H1 (cell line): ENCODE measurements at regions not wholly inside any gene's neighbourhood (a gene's known extent, or its start where the extent isn't known, plus 50 kb on each side); places are given as distances from the start of the nearest gene placed in this dataset.

Source experiments
- CTCF ChIA-PET: fragments of 300-600 bp; sonication (Branson Sonifier 250); formaldehyde crosslinking; loops from one replicate; lab custom pipeline; 2021; ENCODE audit not compliant: partially characterized antibody; lab: Charles Lee
- POLR2A ChIA-PET: fragments of 300-600 bp; sonication (Branson Sonifier 250); formaldehyde crosslinking; loops from one replicate; lab custom pipeline; 2021; ENCODE audit warnings: inconsistent platforms; ENCODE audit not compliant: partially characterized antibody; lab: Charles Lee
- DNase-seq, 2 experiments: peaks; one replicate each; pipeline versions ENCODE4 v3.0.0 to v3.0.0-alpha.2; 2010 to 2022; ENCODE audit warnings: low spot score in 2 of 2, low read depth in 1 of 2, mixed read lengths in 1 of 2
- FAIRE-seq: peaks from 2 replicates; lab custom pipeline; 2011; peaks lifted over from hg19 to GRCh38; lab: Jason Lieb, UNC
- H2AFZ ChIP-seq: 2 replicates; pipeline ENCODE4 v1.8.1; 2012; ENCODE audit warnings: low read length, inconsistent platforms
- H2AK5ac ChIP-seq: 2 replicates; pipeline ENCODE4 v1.6.1; 2013; ENCODE audit warnings: low read depth, low read length
- H2BK120ac ChIP-seq: replicated peaks from 2 replicates; pipeline ENCODE3; 2013; ENCODE audit warnings: low read depth, low read length, inconsistent platforms
- H2BK12ac ChIP-seq: 2 replicates; pipeline ENCODE4 v1.6.1; 2013; ENCODE audit warnings: low read depth, low read length
- H2BK15ac ChIP-seq: 2 replicates; pipeline ENCODE4 v1.6.1; 2013; ENCODE audit warnings: low read length
- H2BK20ac ChIP-seq: 2 replicates; pipeline ENCODE4 v1.6.1; 2013; ENCODE audit warnings: low read length
- H2BK5ac ChIP-seq: 2 replicates; pipeline ENCODE4 v1.6.1; 2013; ENCODE audit warnings: low read depth, low read length
- H3K14ac ChIP-seq: 2 replicates; pipeline ENCODE4 v1.6.1; 2013; ENCODE audit warnings: inconsistent platforms; ENCODE audit not compliant: insufficient read length
- H3K18ac ChIP-seq: 2 replicates; pipeline ENCODE4 v1.6.1; 2013; ENCODE audit warnings: low read length; ENCODE audit errors: extremely low read depth
- H3K23ac ChIP-seq: 2 replicates; pipeline ENCODE4 v1.6.1; 2013; ENCODE audit warnings: inconsistent platforms; ENCODE audit not compliant: insufficient read length
- H3K23me2 ChIP-seq: 2 replicates; pipeline ENCODE4 v1.6.1; 2013; ENCODE audit warnings: low read depth, low read length
- H3K27ac ChIP-seq: 2 replicates; pipeline ENCODE4 v1.6.1; 2011; ENCODE audit warnings: low read depth, low read length, inconsistent platforms
- H3K27me3 ChIP-seq, 4 experiments: replicated peaks in 1 of 4; 1 replicate in 1 of 4; 2 replicates in 3 of 4; pipeline versions ENCODE4 v1.6.1 to v1.8.1; 2011 to 2013; ENCODE audit warnings: low read length in 3 of 4, mild to moderate bottlenecking in 3 of 4, inconsistent platforms in 2 of 4, mixed read lengths in 2 of 4, moderate library complexity in 1 of 4; ENCODE audit not compliant: control insufficient read depth in 3 of 4, insufficient read depth in 3 of 4; ENCODE audit errors: extremely low read depth in 1 of 4
- H3K36me3 ChIP-seq, 4 experiments: 2 replicates each; pipeline versions ENCODE4 v1.6.1 to v1.8.1; 2011 to 2013; ENCODE audit warnings: mild to moderate bottlenecking in 4 of 4, low read length in 3 of 4, moderate library complexity in 2 of 4, control low read depth in 1 of 4, inconsistent platforms in 1 of 4; ENCODE audit not compliant: insufficient read depth in 4 of 4, control insufficient read depth in 2 of 4
- H3K4ac ChIP-seq: replicated peaks from 2 replicates; pipeline ENCODE3; 2013; ENCODE audit warnings: low read length, low read depth, mixed read lengths, inconsistent platforms; ENCODE audit not compliant: insufficient read length
- H3K4me1 ChIP-seq, 4 experiments: replicated peaks in 1 of 4; 1 replicate in 1 of 4; 2 replicates in 3 of 4; pipeline versions ENCODE4 v1.6.1 to v1.8.1; 2011 to 2013; ENCODE audit warnings: low read length in 3 of 4, inconsistent platforms in 2 of 4, mixed read lengths in 1 of 4; ENCODE audit not compliant: insufficient read depth in 4 of 4, control insufficient read depth in 3 of 4
- H3K4me2 ChIP-seq, 2 experiments: 2 replicates each; pipeline versions ENCODE4 v1.6.1 to v1.8.1; 2011 to 2013; ENCODE audit warnings: low read depth in 2 of 2, low read length in 2 of 2, control low read depth in 1 of 2, inconsistent platforms in 1 of 2, mild to moderate bottlenecking in 1 of 2; ENCODE audit not compliant: insufficient read depth in 1 of 2
- H3K4me3 ChIP-seq, 4 experiments: fragments of 200-600, 300-600 bp in 1 of 4; sonication (generic), shearing (Covaris generic), sonication (Bioruptor Twin) in 1 of 4; 2 replicates each; pipeline versions ENCODE4 v1.5.1 to v1.8.1; 2011 to 2016; ENCODE audit warnings: low read length in 4 of 4, low read depth in 3 of 4, control low read depth in 2 of 4, inconsistent platforms in 2 of 4, mild to moderate bottlenecking in 2 of 4, mixed read lengths in 1 of 4, moderate library complexity in 1 of 4; ENCODE audit not compliant: insufficient read depth in 2 of 4; ENCODE audit errors: extremely low read depth in 1 of 4
- H3K56ac ChIP-seq: replicated peaks from 2 replicates; pipeline ENCODE3; 2013; ENCODE audit warnings: low read depth, mild to moderate bottlenecking, mixed read lengths, low read length, inconsistent platforms; ENCODE audit not compliant: insufficient read length
- H3K79me1 ChIP-seq: 2 replicates; pipeline ENCODE4 v1.6.1; 2013; ENCODE audit warnings: low read depth, low read length, control low read depth
- H3K79me2 ChIP-seq, 2 experiments: 2 replicates each; pipeline versions ENCODE4 v1.6.1 to v1.8.1; 2012 to 2013; ENCODE audit warnings: low read length in 2 of 2, mild to moderate bottlenecking in 2 of 2, inconsistent platforms in 1 of 2; ENCODE audit not compliant: insufficient read depth in 2 of 2, control insufficient read depth in 1 of 2
- H3K9ac ChIP-seq, 4 experiments: replicated peaks in 1 of 4; 1 replicate in 1 of 4; 2 replicates in 3 of 4; pipeline versions ENCODE4 v1.6.1 to v1.8.1; 2011 to 2013; ENCODE audit warnings: low read depth in 3 of 4, low read length in 3 of 4, control low read depth in 2 of 4, mild to moderate bottlenecking in 2 of 4, moderate library complexity in 2 of 4, inconsistent platforms in 1 of 4; ENCODE audit errors: extremely low read depth in 1 of 4
- H3K9me3 ChIP-seq, 2 experiments: 2 replicates each; pipeline versions ENCODE4 v1.6.1 to v1.8.1; 2012 to 2013; ENCODE audit warnings: mild to moderate bottlenecking in 2 of 2, moderate library complexity in 2 of 2, control low read depth in 1 of 2, inconsistent platforms in 1 of 2, low read depth in 1 of 2, low read length in 1 of 2, mixed read lengths in 1 of 2; ENCODE audit not compliant: insufficient read depth in 2 of 2
- H4K20me1 ChIP-seq, 2 experiments: replicated peaks in 1 of 2; 2 replicates each; pipeline versions ENCODE3 to v1.8.1; 2011 to 2013; ENCODE audit warnings: inconsistent platforms in 2 of 2, low read length in 2 of 2, mild to moderate bottlenecking in 1 of 2; ENCODE audit not compliant: insufficient read depth in 2 of 2, control insufficient read depth in 1 of 2
- H4K5ac ChIP-seq: 2 replicates; pipeline ENCODE4 v1.6.1; 2013; ENCODE audit warnings: low read length, low read depth, mixed read lengths, inconsistent platforms; ENCODE audit not compliant: insufficient read length
- H4K8ac ChIP-seq: 2 replicates; pipeline ENCODE4 v1.8.0; 2013; ENCODE audit warnings: mild to moderate bottlenecking, moderate library complexity, low read length, inconsistent platforms; ENCODE audit not compliant: insufficient read depth; ENCODE audit errors: extremely low read depth
- H4K91ac ChIP-seq: replicated peaks from 2 replicates; pipeline ENCODE3; 2013; ENCODE audit warnings: low read length, mixed read lengths, inconsistent platforms; ENCODE audit not compliant: insufficient read length
- HDAC2 ChIP-seq, 2 experiments: fragments of 300-600 bp in 1 of 2; sonication (generic) in 1 of 2; IDR thresholded peaks; 2 replicates each; pipeline ENCODE4 v1.6.1; 2011 to 2012; ENCODE audit warnings: low read depth in 2 of 2, low read length in 2 of 2, mild to moderate bottlenecking in 2 of 2, moderate library complexity in 2 of 2, borderline replicate concordance in 1 of 2, inconsistent platforms in 1 of 2
- WGBS, 2 experiments: shearing (Covaris generic) in 1 of 2; methylation state at CpG; one replicate each; pipeline versions ENCODE4 v1.1.6 to v1.1.7; 2013 to 2015; ENCODE audit warnings: low lambda C conversion rate in 2 of 2, mixed read lengths in 2 of 2, inconsistent platforms in 1 of 2, low coverage in 1 of 2, missing lambda C conversion rate in 1 of 2; ENCODE audit not compliant: insufficient replicate concordance in 2 of 2, insufficient coverage in 1 of 2, insufficient read length in 1 of 2; ENCODE audit errors: extremely low coverage in 1 of 2, missing lambda C conversion rate in 1 of 2; 5-methylcytosine and 5-hydroxymethylcytosine counted together

DNA sequence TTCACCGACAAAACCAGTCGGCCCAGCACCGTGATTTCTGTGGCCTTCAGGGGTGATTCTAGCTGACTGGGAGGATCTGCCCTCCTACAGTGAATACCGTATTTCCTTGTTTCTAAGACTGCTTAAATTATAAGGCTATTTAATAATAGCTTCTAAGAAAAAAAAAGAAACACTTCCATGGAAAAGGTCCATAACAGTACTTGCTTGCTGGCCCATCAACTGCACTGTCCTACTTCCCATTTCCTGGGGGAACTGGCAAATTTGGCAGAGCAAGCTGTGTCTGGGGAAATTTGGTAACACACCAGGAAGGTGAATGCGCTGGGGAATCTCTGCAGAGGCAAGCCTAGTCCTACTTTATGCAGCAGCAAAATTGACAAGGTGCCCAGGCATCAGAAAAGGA, 214.0 kb downstream of the ZNF326 start:
- Histone ChIP-seq H2AFZ (0 out of 2 replicates have a peak overlapping the region, but pooled peaks have one; percentile 38), H2BK12ac (no peak overlapping the region), H3K9me3 (no peaks in the 10 kb centered on the region), H2BK20ac (no peak overlapping the region), H2BK120ac (no peak overlapping the region), H2BK5ac (no peak overlapping the region), H3K79me1 (no peaks in the 10 kb centered on the region), H4K8ac (no peak overlapping the region), H3K4ac (no peak overlapping the region), H3K4me3 (no peak overlapping the region), H4K20me1 (no peaks in the 10 kb centered on the region), H3K56ac (no peak overlapping the region), H3K4me2 (no peak overlapping the region), H3K23me2 (no peaks in the 10 kb centered on the region), H3K4me1 (peaks cover 0 to 2% (median 1%) of the 10 kb centered on the region in 4 experiments; a peak in 4 of 7 replicates), H2AK5ac (no peak overlapping the region), H3K79me2 (no peaks in the 10 kb centered on the region), H3K9ac (no peak overlapping the region), H3K27ac (no peak overlapping the region), H2BK15ac (no peak overlapping the region), H3K27me3 (no peaks in the 10 kb centered on the region; a peak in 1 of 7 replicates), H3K18ac (no peak overlapping the region), H4K91ac (no peak overlapping the region), H3K14ac (no peak overlapping the region), H4K5ac (no peak overlapping the region), H3K36me3 (no peaks in the 10 kb centered on the region), H3K23ac (no peak overlapping the region)
- WGBS, 2 experiments, result 69% methylated on average over 5 of the region's 5 CpGs; no CpG with 5 or more reads in 1 of the 2 experiments
- FAIRE-seq, result no peak
- no peak for DNase-seq
- ChIA-PET CTCF (interaction anchor here (0.9 to 2.5 kb wide), 3 partner anchors 10 to 1073 kb away, joined by 3 to 7 read pairs (median 3); no protein-coding TSS in a partner anchor), POLR2A (interaction anchor here (0.7 kb wide), 1 partner anchor 88 kb away, joined by 4 read pairs; no protein-coding TSS in a partner anchor)
- no peak for TF ChIP-seq HDAC2 (IDR thresholded peaks at IDR 0.05; ENCODE audit: borderline replicate concordance in 1 of 2, low read depth in 2 of 2, low read length in 2 of 2)
